Endothelial cell of umbilical vein (primary cell): ENCODE measurements at regions not wholly inside any gene's neighbourhood (a gene's known extent, or its start where the extent isn't known, plus 50 kb on each side); places are given as distances from the start of the nearest gene placed in this dataset.
"Not testable (repeated sequence)": the region's sequence is repeated elsewhere in the genome, so short reads cannot be mapped to it uniquely, and the experiment has no call there.

Experiments used
- BruUV-seq: library from RNA; stranded (reverse); fragments of 400-500 nt; replicated peaks from 2 replicates; lab custom pipeline; 2021; lab: Mats Ljungman, UMichigan
- CTCF ChIA-PET: fragments of 300-600, 350-600 bp; sonication (Branson Sonifier 250); formaldehyde crosslinking; loops from one replicate; lab custom pipeline; 2021; ENCODE audit warnings: antibody characterized with exemption, inconsistent platforms; lab: Charles Lee
- POLR2A ChIA-PET: fragments of 300-600, 350-600 bp; sonication (Branson Sonifier 250); formaldehyde crosslinking; loops from one replicate; lab custom pipeline; 2021; ENCODE audit warnings: antibody characterized with exemption, inconsistent platforms; lab: Charles Lee
- DNase-seq: peaks from one replicate; pipeline ENCODE4 v3.0.0-alpha.2; 2011; ENCODE audit warnings: low read depth, low spot score
- FAIRE-seq: peaks from 2 replicates; lab custom pipeline; 2011; peaks lifted over from hg19 to GRCh38; lab: Jason Lieb, UNC
- H2AFZ ChIP-seq: 2 replicates; pipeline ENCODE4 v1.6.0; 2012; ENCODE audit warnings: low read depth, low read length, control low read depth, inconsistent platforms
- H3K27ac ChIP-seq: 2 replicates; pipeline ENCODE4 v1.5.1; 2011; ENCODE audit warnings: low read depth, mild to moderate bottlenecking, control low read depth, low read length, moderate library complexity; ENCODE audit not compliant: insufficient read depth
- H3K27me3 ChIP-seq, 2 experiments: 2 replicates each; pipeline versions ENCODE4 v1.6.0 to v1.6.1; 2011; ENCODE audit warnings: low read length in 2 of 2, mixed read lengths in 1 of 2; ENCODE audit not compliant: control insufficient read depth in 2 of 2, insufficient read depth in 2 of 2
- H3K36me3 ChIP-seq, 2 experiments: 2 replicates in 1 of 2; 3 replicates in 1 of 2; pipeline ENCODE4 v1.5.1; 2011; ENCODE audit warnings: low read length in 2 of 2, mild to moderate bottlenecking in 1 of 2, moderate library complexity in 1 of 2; ENCODE audit not compliant: control insufficient read depth in 2 of 2, insufficient read depth in 2 of 2; ENCODE audit errors: extremely low read depth in 1 of 2
- H3K4me1 ChIP-seq: 3 replicates; pipeline ENCODE4 v1.5.1; 2011; ENCODE audit warnings: mild to moderate bottlenecking, low read length; ENCODE audit not compliant: control insufficient read depth, insufficient read depth; ENCODE audit errors: extremely low read depth
- H3K4me2 ChIP-seq: 2 replicates; pipeline ENCODE4 v1.6.1; 2011; ENCODE audit warnings: low read length, control low read depth, mixed read lengths; ENCODE audit not compliant: insufficient read depth
- H3K4me3 ChIP-seq, 3 experiments: fragments of 200-600 bp in 1 of 3; sonication (generic), shearing (Covaris generic) in 1 of 3; replicated peaks in 1 of 3; 2 replicates each; pipeline ENCODE4 v1.5.1; 2011 to 2016; ENCODE audit warnings: control low read depth in 3 of 3, low read length in 3 of 3, mild to moderate bottlenecking in 2 of 3, inconsistent platforms in 1 of 3, low read depth in 1 of 3, moderate library complexity in 1 of 3; ENCODE audit not compliant: insufficient read depth in 1 of 3
- H3K79me2 ChIP-seq: 2 replicates; pipeline ENCODE4 v1.6.0; 2012; ENCODE audit warnings: low read length, inconsistent platforms; ENCODE audit not compliant: control insufficient read depth, insufficient read depth
- H3K9ac ChIP-seq: replicated peaks from 2 replicates; pipeline ENCODE3; 2011; ENCODE audit warnings: low read length, control low read depth; ENCODE audit not compliant: insufficient read depth; ENCODE audit errors: extremely low read depth
- H3K9me1 ChIP-seq: replicated peaks from 3 replicates; pipeline ENCODE4 v1.6.0; 2011; ENCODE audit warnings: mild to moderate bottlenecking, low read length; ENCODE audit not compliant: control insufficient read depth, insufficient read depth; ENCODE audit errors: extremely low read depth
- H3K9me3 ChIP-seq: replicated peaks from 2 replicates; pipeline ENCODE4 v1.5.1; 2012; ENCODE audit warnings: low read length, inconsistent platforms; ENCODE audit not compliant: control insufficient read depth, insufficient read depth
- H4K20me1 ChIP-seq: replicated peaks from 2 replicates; pipeline ENCODE3; 2011; ENCODE audit warnings: mild to moderate bottlenecking, low read length; ENCODE audit not compliant: control insufficient read depth, insufficient read depth; ENCODE audit errors: extremely low read depth
- CTCF ChIP-seq, 2 donors: IDR thresholded peaks; 1 replicate in 1 of 2; 2 replicates in 1 of 2; pipeline ENCODE4 v1.5.1; 2011; ENCODE audit warnings: low read length in 2 of 2, mild to moderate bottlenecking in 2 of 2, moderate library complexity in 2 of 2, control low read depth in 1 of 2, inconsistent platforms in 1 of 2, low read depth in 1 of 2; ENCODE audit not compliant: insufficient read depth in 1 of 2; ENCODE audit errors: extremely low read depth in 1 of 2
- EZH2 ChIP-seq: IDR thresholded peaks from 2 replicates; pipeline ENCODE4 v1.6.1; 2012; ENCODE audit warnings: borderline replicate concordance, low read depth, mild to moderate bottlenecking, moderate library complexity, low read length, inconsistent platforms; ENCODE audit not compliant: severe bottlenecking
- FOS ChIP-seq: IDR thresholded peaks from 2 replicates; pipeline ENCODE4 v1.6.1; 2011; ENCODE audit warnings: mild to moderate bottlenecking, low read length, moderate library complexity, borderline replicate concordance; ENCODE audit not compliant: insufficient read depth
- GATA2 ChIP-seq: IDR thresholded peaks from 2 replicates; pipeline ENCODE4 v1.7.0; 2011; ENCODE audit warnings: low read depth, mild to moderate bottlenecking, moderate library complexity, mixed read lengths, low read length; ENCODE audit not compliant: insufficient read length, insufficient read depth
- JUN ChIP-seq: IDR thresholded peaks from 2 replicates; pipeline ENCODE4 v1.6.1; 2011; ENCODE audit warnings: borderline replicate concordance, low read depth; ENCODE audit not compliant: insufficient read length, insufficient read depth
- MAX ChIP-seq: IDR thresholded peaks from 2 replicates; pipeline ENCODE4 v1.6.1; 2011; ENCODE audit not compliant: insufficient read depth, insufficient read length
- MYC ChIP-seq: IDR thresholded peaks from one replicate; pipeline ENCODE4 v1.6.1; 2011; ENCODE audit warnings: mild to moderate bottlenecking, low read depth, low read length
- POLR2A ChIP-seq: IDR thresholded peaks from 2 replicates; pipeline ENCODE4 v1.6.1; 2012; ENCODE audit warnings: low read depth, mild to moderate bottlenecking, control low read depth, low read length
- POLR2AphosphoS5 ChIP-seq: IDR thresholded peaks from 2 replicates; pipeline ENCODE4 v1.6.1; 2012; ENCODE audit warnings: low read depth, mild to moderate bottlenecking, control low read depth, low read length, moderate library complexity; ENCODE audit not compliant: insufficient read depth
- dilution Hi-C: fragments of 300-500 bp; cut with MboI; formaldehyde crosslinking; loops from one replicate; pipeline ENCODE4 v1.15.0; 2019; ENCODE audit warnings: low sequenced_read_pairs; ENCODE audit not compliant: extremely low pct_ligation_motif_present
- intact Hi-C: fragments of 100-400 bp; cut with micrococcal nuclease; formaldehyde crosslinking; loops from one replicate; pipeline ENCODE4 v1.10.0; 2022

GRCh38 chr2:71959494-71959893, 188.2 kb downstream of the CYP26B1 start:
- Histone ChIP-seq H2AFZ (no peak overlapping the region), H3K9ac (no peak overlapping the region), H3K9me1 (no peaks in the 10 kb centered on the region), H3K4me2 (no peak overlapping the region), H3K4me3 (no peak overlapping the region), H3K9me3 (no peaks in the 10 kb centered on the region), H3K4me1 (no peaks in the 10 kb centered on the region), H3K36me3 (no peaks in the 10 kb centered on the region), H3K27me3 (peaks cover 0 to 3% of the 10 kb centered on the region in 2 experiments), H3K27ac (no peak overlapping the region), H3K79me2 (no peaks in the 10 kb centered on the region), H4K20me1 (no peaks in the 10 kb centered on the region)
- TF ChIP-seq MAX: no peak
- no peak for TF ChIP-seq GATA2
- TF ChIP-seq POLR2AphosphoS5: no peak
- no peak for TF ChIP-seq CTCF (IDR thresholded peaks at IDR 0.05; ENCODE audit: extremely low read depth in 1 of 2, insufficient read depth in 1 of 2, low read depth in 1 of 2, low read length in 2 of 2)
- TF ChIP-seq EZH2: no peak
- TF ChIP-seq MYC: no peak
- TF ChIP-seq POLR2A: no peak
- TF ChIP-seq JUN: no peak
- TF ChIP-seq FOS: no peak
- ChIA-PET POLR2A (no interaction called here), CTCF (no interaction called here)
- FAIRE-seq: no peak
- DNase-seq: no peak
- dilution Hi-C loops (no loop called here), intact Hi-C loops (no loop called here)
- no TSS peak for BruUV-seq

- BruUV-seq, H3K4me2 ChIP-seq, H3K9ac ChIP-seq, POLR2A ChIA-PET, H3K4me3 ChIP-seq, H3K27ac ChIP-seq, FAIRE-seq, H2AFZ ChIP-seq, DNase-seq, CTCF ChIA-PET, H3K9me1 ChIP-seq, H3K4me1 ChIP-seq, H3K79me2 ChIP-seq, dilution Hi-C loops, H3K9me3 ChIP-seq, H3K27me3 ChIP-seq, H3K36me3 ChIP-seq, H4K20me1 ChIP-seq, intact Hi-C loops: not testable (repeated sequence)
Measured at GRCh38 chr2:71958426-71958825, 189.2 kb downstream of the CYP26B1 start.
